ENCODE measurements at regions not wholly inside any gene's neighbourhood (a gene's known extent, or its start where the extent isn't known, plus 50 kb on each side); places are given as distances from the start of the nearest gene placed in this dataset.

DNA sequence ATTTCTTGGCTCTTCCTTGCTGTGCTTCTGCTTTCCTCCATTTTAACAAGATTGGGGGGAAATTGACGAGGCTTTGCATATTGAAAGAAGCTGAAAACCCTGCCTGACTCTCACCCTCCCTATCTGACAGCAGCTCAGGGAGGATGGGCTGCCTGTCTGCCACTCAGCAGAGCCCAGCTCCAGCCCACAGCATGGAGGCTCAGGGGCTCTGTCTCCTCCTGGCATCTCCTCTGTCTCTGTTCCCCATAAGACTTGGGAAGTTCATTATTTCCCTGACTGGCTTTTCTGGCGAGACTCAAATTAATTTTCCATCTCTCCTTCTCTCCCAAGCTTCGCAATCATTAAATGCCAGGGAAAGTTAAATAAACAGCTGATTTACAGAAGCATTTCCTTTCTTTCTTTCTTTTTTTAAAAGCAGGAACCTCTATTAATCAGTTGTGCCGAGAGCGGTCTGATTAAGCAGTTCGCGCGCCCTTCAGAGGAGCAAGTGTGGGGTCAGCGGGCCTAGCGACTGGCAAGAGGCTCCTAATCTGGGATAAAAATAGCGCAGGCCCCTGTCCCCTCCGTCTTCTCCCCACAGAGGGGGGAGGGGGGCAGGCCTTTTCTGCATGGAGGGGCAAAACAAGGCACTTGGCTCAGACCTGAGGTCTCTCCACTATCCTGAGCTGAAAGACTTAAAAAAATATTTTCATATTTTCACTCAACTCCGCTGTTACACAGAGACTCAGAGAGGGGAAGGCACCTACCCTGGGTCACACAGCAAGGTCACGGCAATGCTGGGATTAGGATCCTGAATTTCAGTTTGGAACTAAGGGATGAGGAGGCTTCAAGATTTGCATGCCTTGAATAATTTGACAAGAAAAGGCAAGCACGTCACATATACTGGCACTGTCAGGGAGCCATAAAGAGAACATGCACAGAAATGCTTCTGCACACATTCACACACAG lies 170.4 kb downstream of the ACTL8 start:
- Histone ChIP-seq H3K4me3 (no peak overlapping the region), H3K9me3 (no peaks in the 10 kb centered on the region), H3K4me1 (no peaks in the 10 kb centered on the region), H3K36me3 (no peaks in the 10 kb centered on the region), H3K27me3 (ENCODE audit: low read depth) (peaks cover 39% of the 10 kb centered on the region), H3K27ac (no peak overlapping the region)
- ATAC-seq (no peak), DNase-seq (no peak)
- intact Hi-C loops (cut with DNase I): no loop called here
- TF ChIP-seq, protein P1, sequence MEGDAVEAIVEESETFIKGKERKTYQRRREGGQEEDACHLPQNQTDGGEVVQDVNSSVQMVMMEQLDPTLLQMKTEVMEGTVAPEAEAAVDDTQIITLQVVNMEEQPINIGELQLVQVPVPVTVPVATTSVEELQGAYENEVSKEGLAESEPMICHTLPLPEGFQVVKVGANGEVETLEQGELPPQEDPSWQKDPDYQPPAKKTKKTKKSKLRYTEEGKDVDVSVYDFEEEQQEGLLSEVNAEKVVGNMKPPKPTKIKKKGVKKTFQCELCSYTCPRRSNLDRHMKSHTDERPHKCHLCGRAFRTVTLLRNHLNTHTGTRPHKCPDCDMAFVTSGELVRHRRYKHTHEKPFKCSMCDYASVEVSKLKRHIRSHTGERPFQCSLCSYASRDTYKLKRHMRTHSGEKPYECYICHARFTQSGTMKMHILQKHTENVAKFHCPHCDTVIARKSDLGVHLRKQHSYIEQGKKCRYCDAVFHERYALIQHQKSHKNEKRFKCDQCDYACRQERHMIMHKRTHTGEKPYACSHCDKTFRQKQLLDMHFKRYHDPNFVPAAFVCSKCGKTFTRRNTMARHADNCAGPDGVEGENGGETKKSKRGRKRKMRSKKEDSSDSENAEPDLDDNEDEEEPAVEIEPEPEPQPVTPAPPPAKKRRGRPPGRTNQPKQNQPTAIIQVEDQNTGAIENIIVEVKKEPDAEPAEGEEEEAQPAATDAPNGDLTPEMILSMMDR (IDR thresholded peaks at IDR 0.05): no peak

DNA sequence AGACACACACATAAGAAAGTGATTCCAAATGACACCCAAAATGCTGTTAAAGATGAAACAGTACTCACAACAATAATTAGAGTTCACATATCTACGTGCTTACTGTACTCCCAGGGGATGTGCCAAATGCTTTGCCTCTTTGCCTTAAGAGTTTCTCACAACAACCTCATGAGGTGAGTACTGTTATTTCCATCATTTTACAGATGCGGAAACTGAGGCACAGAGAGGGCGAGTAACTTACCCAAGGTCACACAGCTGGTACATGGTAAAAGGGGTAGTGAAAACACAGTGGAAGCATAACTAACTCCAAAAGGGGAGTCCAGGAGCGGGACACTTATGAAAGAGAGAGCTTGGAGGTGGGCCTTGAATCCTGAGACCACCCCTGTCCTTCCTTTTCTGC lies 171.8 kb downstream of the ACTL8 start:
- TF ChIP-seq, protein P1 (IDR thresholded peaks at IDR 0.05): no peak
- intact Hi-C loops (cut with DNase I): no loop called here
- Histone ChIP-seq H3K4me1 (no peaks in the 10 kb centered on the region), H3K9me3 (no peaks in the 10 kb centered on the region), H3K27ac (no peak overlapping the region), H3K27me3 (ENCODE audit: low read depth) (peaks cover 30% of the 10 kb centered on the region), H3K36me3 (no peaks in the 10 kb centered on the region), H3K4me3 (no peak overlapping the region)
- DNase-seq (no peak), ATAC-seq (no peak)

DNA sequence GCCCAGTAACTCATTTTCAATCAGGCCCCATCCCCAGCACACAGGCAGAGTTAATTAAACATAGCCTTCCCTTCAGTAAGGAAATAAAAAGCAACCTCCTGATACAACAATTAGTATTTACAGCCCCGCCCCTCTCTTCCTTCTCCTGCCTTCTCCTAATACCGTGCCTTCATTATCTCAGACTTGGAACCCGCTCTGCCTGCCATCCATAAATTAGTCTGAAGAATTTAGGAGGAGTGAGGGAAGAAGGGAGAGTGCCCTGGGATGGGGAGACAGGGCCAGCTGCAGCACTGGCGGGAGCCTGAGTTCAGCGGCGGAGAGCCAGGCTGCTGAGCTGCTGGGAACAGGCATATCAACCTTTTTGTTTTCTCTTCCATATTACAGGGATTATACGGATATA lies 172.8 kb downstream of the ACTL8 start:
- Histone ChIP-seq H3K36me3 (no peaks in the 10 kb centered on the region), H3K27me3 (ENCODE audit: low read depth) (peaks cover 23% of the 10 kb centered on the region), H3K27ac (no peak overlapping the region), H3K9me3 (no peaks in the 10 kb centered on the region), H3K4me3 (no peak overlapping the region), H3K4me1 (no peaks in the 10 kb centered on the region)
- TF ChIP-seq, protein P1 (IDR thresholded peaks at IDR 0.05): no peak
- DNase-seq (no peak), ATAC-seq (no peak)
- intact Hi-C loops (cut with DNase I): no loop called here

DNA sequence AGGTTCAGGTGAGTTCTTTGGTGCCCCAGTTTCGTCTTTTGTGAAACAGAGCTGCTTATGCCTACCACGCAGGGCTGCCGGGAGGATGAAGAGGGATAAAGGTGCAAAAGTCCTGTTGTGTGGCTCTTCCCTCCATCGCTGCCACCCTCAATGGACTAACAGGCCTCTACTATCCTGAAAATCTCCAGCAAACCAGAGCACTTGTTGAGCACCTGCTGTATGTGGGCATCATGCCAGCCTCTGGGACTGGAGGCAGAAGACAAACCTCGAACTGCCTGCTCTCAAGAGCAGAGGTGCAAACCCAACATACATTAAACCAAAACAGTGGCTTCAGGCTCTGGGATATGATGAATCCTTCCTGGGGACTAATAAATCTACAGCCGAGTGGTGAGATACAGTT lies 174.1 kb downstream of the ACTL8 start:
- intact Hi-C loops (cut with DNase I): no loop called here
- TF ChIP-seq, protein P1 (IDR thresholded peaks at IDR 0.05): no peak
- Histone ChIP-seq H3K27ac (no peak overlapping the region), H3K9me3 (no peaks in the 10 kb centered on the region), H3K4me3 (no peak overlapping the region), H3K36me3 (no peaks in the 10 kb centered on the region), H3K27me3 (ENCODE audit: low read depth) (peaks cover 12% of the 10 kb centered on the region), H3K4me1 (no peaks in the 10 kb centered on the region)
- ATAC-seq: no peak
- no peak for DNase-seq

DNA sequence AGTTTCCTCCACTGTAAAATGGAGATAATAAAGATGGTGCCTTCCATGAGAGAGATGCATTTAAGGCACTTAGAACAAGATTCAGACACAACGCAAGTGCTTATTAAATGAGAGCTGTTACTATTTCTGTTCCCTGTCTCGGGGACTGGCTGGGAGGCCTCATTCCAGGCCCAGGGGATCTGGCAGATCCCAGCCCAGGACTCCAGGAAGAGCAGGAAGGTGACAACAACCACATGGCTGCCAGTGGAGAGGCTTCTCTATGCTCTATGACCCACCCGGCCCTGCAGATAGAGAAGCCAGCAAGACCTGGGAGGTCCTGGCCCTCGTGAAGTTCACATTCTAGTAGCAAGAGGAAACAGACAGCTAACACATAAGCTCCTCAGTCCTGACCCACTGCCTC lies 175.5 kb downstream of the ACTL8 start:
- intact Hi-C loops (cut with DNase I): no loop called here
- Histone ChIP-seq H3K27ac (no peak overlapping the region), H3K4me1 (no peaks in the 10 kb centered on the region), H3K9me3 (no peaks in the 10 kb centered on the region), H3K27me3 (ENCODE audit: low read depth) (peaks cover 12% of the 10 kb centered on the region), H3K36me3 (no peaks in the 10 kb centered on the region), H3K4me3 (no peak overlapping the region)
- DNase-seq (no peak), ATAC-seq (no peak)
- TF ChIP-seq, protein P1 (IDR thresholded peaks at IDR 0.05): no peak
